ENCODE measurements at regions not wholly inside any gene's neighbourhood (a gene's known extent, or its start where the extent isn't known, plus 50 kb on each side); places are given as distances from the start of the nearest gene placed in this dataset.

GRCh38 chr3:66581256-66581655 lies 80.4 kb upstream of the LRIG1 start:
- Histone ChIP-seq H3K36me3 (ENCODE audit: insufficient read depth, low read length) (no peaks in the 10 kb centered on the region), H3K79me2 (ENCODE audit: insufficient read depth, low read length) (no peaks in the 10 kb centered on the region), H3K9me3 (ENCODE audit: low read depth, low read length) (peaks cover 2% of the 10 kb centered on the region), H3K4me1 (ENCODE audit: insufficient read depth, low read length) (no peaks in the 10 kb centered on the region), H3K4me2 (ENCODE audit: insufficient read depth, low read length) (no peak overlapping the region), H3K27me3 (ENCODE audit: insufficient read depth, low read length) (peaks cover 23% of the 10 kb centered on the region), H4K20me1 (ENCODE audit: insufficient read depth, low read length) (no peaks in the 10 kb centered on the region), H2AFZ (ENCODE audit: low read length) (no peak overlapping the region), H3K27ac (ENCODE audit: low read depth, low read length) (no peak overlapping the region), H3K4me3 (ENCODE audit: insufficient read depth, low read length) (no peak overlapping the region)
- TF ChIP-seq, protein P1, sequence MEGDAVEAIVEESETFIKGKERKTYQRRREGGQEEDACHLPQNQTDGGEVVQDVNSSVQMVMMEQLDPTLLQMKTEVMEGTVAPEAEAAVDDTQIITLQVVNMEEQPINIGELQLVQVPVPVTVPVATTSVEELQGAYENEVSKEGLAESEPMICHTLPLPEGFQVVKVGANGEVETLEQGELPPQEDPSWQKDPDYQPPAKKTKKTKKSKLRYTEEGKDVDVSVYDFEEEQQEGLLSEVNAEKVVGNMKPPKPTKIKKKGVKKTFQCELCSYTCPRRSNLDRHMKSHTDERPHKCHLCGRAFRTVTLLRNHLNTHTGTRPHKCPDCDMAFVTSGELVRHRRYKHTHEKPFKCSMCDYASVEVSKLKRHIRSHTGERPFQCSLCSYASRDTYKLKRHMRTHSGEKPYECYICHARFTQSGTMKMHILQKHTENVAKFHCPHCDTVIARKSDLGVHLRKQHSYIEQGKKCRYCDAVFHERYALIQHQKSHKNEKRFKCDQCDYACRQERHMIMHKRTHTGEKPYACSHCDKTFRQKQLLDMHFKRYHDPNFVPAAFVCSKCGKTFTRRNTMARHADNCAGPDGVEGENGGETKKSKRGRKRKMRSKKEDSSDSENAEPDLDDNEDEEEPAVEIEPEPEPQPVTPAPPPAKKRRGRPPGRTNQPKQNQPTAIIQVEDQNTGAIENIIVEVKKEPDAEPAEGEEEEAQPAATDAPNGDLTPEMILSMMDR (IDR thresholded peaks at IDR 0.05; ENCODE audit: extremely low read depth, low read depth, low read length), result no peak
- DNase-seq (ENCODE audit: insufficient read length, low spot score, missing footprints), result no peak

DNA sequence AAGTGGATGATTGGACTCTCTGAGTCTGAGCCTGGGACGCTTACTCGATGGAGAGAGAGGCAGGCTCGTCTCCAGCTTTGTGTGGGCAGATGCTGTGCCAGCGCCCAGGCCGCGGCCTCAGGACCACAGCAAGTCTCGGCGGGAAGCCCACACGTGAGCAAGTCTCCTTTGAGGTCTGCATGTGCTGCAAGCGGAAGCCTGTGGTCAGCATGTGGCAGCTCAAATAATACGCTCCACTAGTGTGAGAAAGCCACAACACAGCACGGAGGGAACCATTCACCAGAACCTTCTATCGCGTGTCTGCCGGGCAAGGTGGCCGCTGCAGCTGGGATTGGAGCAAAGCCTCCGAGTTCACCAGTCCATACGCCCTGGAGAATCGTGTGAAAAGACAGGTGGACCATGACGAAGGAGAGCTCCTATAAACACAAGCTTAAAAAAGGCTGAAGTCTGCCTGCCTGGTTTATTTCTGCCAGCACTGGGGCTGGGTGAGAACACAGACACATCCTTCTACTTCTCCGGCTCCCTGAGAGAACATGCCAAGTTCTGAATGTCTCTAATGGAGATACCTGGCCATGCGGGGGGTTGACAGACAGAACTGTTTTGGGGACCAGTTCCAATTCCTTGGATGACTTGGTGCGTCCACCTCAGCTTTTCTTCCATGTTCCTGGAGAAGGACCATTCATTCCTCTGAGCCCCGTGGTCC lies 82.0 kb upstream of the LRIG1 start:
- Histone ChIP-seq H3K4me1 (ENCODE audit: insufficient read depth, low read length) (no peaks in the 10 kb centered on the region), H3K4me2 (ENCODE audit: insufficient read depth, low read length) (no peak overlapping the region), H4K20me1 (ENCODE audit: insufficient read depth, low read length) (no peaks in the 10 kb centered on the region), H3K27ac (ENCODE audit: low read depth, low read length) (no peak overlapping the region), H3K79me2 (ENCODE audit: insufficient read depth, low read length) (no peaks in the 10 kb centered on the region), H3K36me3 (ENCODE audit: insufficient read depth, low read length) (no peaks in the 10 kb centered on the region), H3K9me3 (ENCODE audit: low read depth, low read length) (peaks cover 2% of the 10 kb centered on the region), H3K27me3 (ENCODE audit: insufficient read depth, low read length) (peaks cover 19% of the 10 kb centered on the region), H2AFZ (ENCODE audit: low read length) (no peak overlapping the region), H3K4me3 (ENCODE audit: insufficient read depth, low read length) (no peak overlapping the region)
- TF ChIP-seq, protein P1 (IDR thresholded peaks at IDR 0.05; ENCODE audit: extremely low read depth, low read depth, low read length), result no peak
- DNase-seq (ENCODE audit: insufficient read length, low spot score, missing footprints), result no peak

- DNase-seq (ENCODE audit: insufficient read length, low spot score, missing footprints), result no peak
- no peak overlapping the region for H3K27ac ChIP-seq (ENCODE audit: low read depth, low read length)
- H3K27me3 ChIP-seq (ENCODE audit: insufficient read depth, low read length), result peaks cover 19% of the 10 kb centered on the region
- no peaks in the 10 kb centered on the region for H3K79me2 ChIP-seq (ENCODE audit: insufficient read depth, low read length)
- no peaks in the 10 kb centered on the region for H3K4me1 ChIP-seq (ENCODE audit: insufficient read depth, low read length)
- H2AFZ ChIP-seq (ENCODE audit: low read length), result no peak overlapping the region
- H3K4me2 ChIP-seq (ENCODE audit: insufficient read depth, low read length), result no peak overlapping the region
- peaks cover 2% of the 10 kb centered on the region for H3K9me3 ChIP-seq (ENCODE audit: low read depth, low read length)
- H3K36me3 ChIP-seq (ENCODE audit: insufficient read depth, low read length), result no peaks in the 10 kb centered on the region
- H4K20me1 ChIP-seq (ENCODE audit: insufficient read depth, low read length), result no peaks in the 10 kb centered on the region
- TF ChIP-seq, protein P1 (IDR thresholded peaks at IDR 0.05; ENCODE audit: extremely low read depth, low read depth, low read length), result no peak
- H3K4me3 ChIP-seq (ENCODE audit: insufficient read depth, low read length), result no peak overlapping the region
Observed at GRCh38 chr3:66583424-66584040, 82.7 kb upstream of the LRIG1 start.

DNA sequence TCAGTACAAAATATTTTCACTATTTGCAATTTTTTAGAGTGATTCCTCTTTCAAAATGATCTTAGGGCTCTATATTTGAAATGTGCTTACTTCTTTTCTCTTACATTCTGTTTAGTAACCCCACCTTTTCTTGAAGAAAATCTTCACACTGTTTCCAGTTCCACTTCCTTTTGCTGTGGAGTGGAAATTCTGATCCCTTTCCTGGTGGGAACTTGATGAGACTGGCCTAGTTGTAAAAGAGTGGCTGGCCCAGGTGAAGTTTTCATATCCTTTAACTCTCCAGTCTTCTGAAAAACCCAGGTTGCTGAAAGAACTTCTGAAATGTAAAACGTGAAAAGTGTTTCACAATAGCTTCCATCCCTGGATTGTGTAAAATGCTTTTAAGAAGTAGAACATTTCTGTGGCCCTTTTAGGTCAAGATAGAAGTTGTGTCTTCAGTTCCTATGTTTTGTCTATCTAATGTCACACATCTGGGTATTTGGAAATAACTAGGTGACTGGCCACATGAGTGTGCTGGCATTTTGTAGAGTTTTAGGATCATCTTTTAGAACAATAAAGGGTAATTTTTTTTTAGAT lies 84.8 kb upstream of the LRIG1 start:
- Histone ChIP-seq H3K79me2 (ENCODE audit: insufficient read depth, low read length) (no peaks in the 10 kb centered on the region), H3K9me3 (ENCODE audit: low read depth, low read length) (peaks cover 2% of the 10 kb centered on the region), H3K27ac (ENCODE audit: low read depth, low read length) (no peak overlapping the region), H4K20me1 (ENCODE audit: insufficient read depth, low read length) (no peaks in the 10 kb centered on the region), H3K27me3 (ENCODE audit: insufficient read depth, low read length) (peaks cover 11% of the 10 kb centered on the region), H3K4me3 (ENCODE audit: insufficient read depth, low read length) (no peak overlapping the region), H3K4me1 (ENCODE audit: insufficient read depth, low read length) (no peaks in the 10 kb centered on the region), H3K36me3 (ENCODE audit: insufficient read depth, low read length) (no peaks in the 10 kb centered on the region), H2AFZ (ENCODE audit: low read length) (no peak overlapping the region), H3K4me2 (ENCODE audit: insufficient read depth, low read length) (no peak overlapping the region)
- no peak for DNase-seq (ENCODE audit: insufficient read length, low spot score, missing footprints)
- TF ChIP-seq, protein P1 (IDR thresholded peaks at IDR 0.05; ENCODE audit: extremely low read depth, low read depth, low read length), result no peak
